MM.1S (cell line): ENCODE measurements at regions not wholly inside any gene's neighbourhood (a gene's known extent, or its start where the extent isn't known, plus 50 kb on each side); places are given as distances from the start of the nearest gene placed in this dataset.

Experiments used
- CTCF ChIP-seq: fragments of 300-600 bp; sonication (generic); IDR thresholded peaks from 2 replicates; pipeline ENCODE4 v1.5.1; 2016; ENCODE audit warnings: antibody characterized with exemption, low read length, mixed read lengths
- EZH2 ChIP-seq: fragments of 300-600 bp; sonication (generic); optimal IDR thresholded peaks from 2 replicates; pipeline ENCODE3; 2017; ENCODE audit warnings: low read depth, mild to moderate bottlenecking, antibody characterized with exemption, low read length, mixed read lengths

GRCh38 chr21:36235058-36235582 lies 78.5 kb downstream of the DOP1B start:
- TF ChIP-seq CTCF (no peak), EZH2 (no peak)
